ENCODE measurements at regions not wholly inside any gene's neighbourhood (a gene's known extent, or its start where the extent isn't known, plus 50 kb on each side); places are given as distances from the start of the nearest gene placed in this dataset.

DNA sequence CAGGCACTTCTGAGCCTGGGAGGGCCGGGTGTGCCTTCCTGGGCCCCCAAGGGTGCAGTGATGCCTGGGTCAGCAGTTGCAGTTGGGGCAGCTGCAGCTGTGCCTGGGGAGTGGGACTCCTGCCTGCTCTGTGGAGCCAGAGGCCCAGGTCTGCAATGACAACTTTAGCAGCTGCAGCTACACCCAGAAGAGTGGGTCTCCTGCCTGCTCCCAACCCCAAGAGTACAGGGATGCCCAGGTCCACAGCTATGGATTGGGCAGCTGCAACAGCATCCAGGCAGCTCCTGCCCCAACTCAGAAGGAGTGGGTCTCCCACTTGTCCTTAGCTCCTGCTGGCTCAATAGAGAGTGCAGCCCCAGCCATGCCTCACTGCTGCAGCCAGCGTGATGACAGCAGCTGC is 73.0 kb upstream of the ST3GAL5 start (continued):
- TF ChIP-seq, protein P1, sequence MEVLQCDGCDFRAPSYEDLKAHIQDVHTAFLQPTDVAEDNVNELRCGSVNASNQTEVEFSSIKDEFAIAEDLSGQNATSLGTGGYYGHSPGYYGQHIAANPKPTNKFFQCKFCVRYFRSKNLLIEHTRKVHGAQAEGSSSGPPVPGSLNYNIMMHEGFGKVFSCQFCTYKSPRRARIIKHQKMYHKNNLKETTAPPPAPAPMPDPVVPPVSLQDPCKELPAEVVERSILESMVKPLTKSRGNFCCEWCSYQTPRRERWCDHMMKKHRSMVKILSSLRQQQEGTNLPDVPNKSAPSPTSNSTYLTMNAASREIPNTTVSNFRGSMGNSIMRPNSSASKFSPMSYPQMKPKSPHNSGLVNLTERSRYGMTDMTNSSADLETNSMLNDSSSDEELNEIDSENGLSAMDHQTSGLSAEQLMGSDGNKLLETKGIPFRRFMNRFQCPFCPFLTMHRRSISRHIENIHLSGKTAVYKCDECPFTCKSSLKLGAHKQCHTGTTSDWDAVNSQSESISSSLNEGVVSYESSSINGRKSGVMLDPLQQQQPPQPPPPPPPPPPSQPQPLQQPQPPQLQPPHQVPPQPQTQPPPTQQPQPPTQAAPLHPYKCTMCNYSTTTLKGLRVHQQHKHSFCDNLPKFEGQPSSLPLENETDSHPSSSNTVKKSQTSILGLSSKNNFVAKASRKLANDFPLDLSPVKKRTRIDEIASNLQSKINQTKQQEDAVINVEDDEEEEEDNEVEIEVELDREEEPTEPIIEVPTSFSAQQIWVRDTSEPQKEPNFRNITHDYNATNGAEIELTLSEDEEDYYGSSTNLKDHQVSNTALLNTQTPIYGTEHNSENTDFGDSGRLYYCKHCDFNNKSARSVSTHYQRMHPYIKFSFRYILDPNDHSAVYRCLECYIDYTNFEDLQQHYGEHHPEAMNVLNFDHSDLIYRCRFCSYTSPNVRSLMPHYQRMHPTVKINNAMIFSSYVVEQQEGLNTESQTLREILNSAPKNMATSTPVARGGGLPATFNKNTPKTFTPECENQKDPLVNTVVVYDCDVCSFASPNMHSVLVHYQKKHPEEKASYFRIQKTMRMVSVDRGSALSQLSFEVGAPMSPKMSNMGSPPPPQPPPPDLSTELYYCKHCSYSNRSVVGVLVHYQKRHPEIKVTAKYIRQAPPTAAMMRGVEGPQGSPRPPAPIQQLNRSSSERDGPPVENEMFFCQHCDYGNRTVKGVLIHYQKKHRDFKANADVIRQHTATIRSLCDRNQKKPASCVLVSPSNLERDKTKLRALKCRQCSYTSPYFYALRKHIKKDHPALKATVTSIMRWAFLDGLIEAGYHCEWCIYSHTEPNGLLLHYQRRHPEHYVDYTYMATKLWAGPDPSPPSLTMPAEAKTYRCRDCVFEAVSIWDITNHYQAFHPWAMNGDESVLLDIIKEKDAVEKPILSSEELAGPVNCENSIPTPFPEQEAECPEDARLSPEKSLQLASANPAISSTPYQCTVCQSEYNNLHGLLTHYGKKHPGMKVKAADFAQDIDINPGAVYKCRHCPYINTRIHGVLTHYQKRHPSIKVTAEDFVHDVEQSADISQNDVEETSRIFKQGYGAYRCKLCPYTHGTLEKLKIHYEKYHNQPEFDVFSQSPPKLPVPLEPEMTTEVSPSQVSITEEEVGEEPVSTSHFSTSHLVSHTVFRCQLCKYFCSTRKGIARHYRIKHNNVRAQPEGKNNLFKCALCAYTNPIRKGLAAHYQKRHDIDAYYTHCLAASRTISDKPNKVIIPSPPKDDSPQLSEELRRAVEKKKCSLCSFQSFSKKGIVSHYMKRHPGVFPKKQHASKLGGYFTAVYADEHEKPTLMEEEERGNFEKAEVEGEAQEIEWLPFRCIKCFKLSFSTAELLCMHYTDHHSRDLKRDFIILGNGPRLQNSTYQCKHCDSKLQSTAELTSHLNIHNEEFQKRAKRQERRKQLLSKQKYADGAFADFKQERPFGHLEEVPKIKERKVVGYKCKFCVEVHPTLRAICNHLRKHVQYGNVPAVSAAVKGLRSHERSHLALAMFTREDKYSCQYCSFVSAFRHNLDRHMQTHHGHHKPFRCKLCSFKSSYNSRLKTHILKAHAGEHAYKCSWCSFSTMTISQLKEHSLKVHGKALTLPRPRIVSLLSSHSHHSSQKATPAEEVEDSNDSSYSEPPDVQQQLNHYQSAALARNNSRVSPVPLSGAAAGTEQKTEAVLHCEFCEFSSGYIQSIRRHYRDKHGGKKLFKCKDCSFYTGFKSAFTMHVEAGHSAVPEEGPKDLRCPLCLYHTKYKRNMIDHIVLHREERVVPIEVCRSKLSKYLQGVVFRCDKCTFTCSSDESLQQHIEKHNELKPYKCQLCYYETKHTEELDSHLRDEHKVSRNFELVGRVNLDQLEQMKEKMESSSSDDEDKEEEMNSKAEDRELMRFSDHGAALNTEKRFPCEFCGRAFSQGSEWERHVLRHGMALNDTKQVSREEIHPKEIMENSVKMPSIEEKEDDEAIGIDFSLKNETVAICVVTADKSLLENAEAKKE (CRISPR knock-in tag; IDR thresholded peaks at IDR 0.05) = no peak
- TF ChIP-seq EZH2phosphoT487 (IDR thresholded peaks at IDR 0.05; ENCODE audit: unreplicated experiment) = no peak
- TF ChIP-seq STAT1 (IDR thresholded peaks at IDR 0.05; ENCODE audit: unreplicated experiment) = no peak
- TF ChIP-seq POLR2AphosphoS5 (IDR thresholded peaks at IDR 0.05; ENCODE audit: low read depth) = no peak
- TF ChIP-seq CREB1 (CRISPR knock-in tag; IDR thresholded peaks at IDR 0.05; ENCODE audit: low read depth) = no peak
- TF ChIP-seq, protein P2, sequence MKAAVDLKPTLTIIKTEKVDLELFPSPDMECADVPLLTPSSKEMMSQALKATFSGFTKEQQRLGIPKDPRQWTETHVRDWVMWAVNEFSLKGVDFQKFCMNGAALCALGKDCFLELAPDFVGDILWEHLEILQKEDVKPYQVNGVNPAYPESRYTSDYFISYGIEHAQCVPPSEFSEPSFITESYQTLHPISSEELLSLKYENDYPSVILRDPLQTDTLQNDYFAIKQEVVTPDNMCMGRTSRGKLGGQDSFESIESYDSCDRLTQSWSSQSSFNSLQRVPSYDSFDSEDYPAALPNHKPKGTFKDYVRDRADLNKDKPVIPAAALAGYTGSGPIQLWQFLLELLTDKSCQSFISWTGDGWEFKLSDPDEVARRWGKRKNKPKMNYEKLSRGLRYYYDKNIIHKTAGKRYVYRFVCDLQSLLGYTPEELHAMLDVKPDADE (IDR thresholded peaks at IDR 0.05) = no peak
- TF ChIP-seq, protein P3, sequence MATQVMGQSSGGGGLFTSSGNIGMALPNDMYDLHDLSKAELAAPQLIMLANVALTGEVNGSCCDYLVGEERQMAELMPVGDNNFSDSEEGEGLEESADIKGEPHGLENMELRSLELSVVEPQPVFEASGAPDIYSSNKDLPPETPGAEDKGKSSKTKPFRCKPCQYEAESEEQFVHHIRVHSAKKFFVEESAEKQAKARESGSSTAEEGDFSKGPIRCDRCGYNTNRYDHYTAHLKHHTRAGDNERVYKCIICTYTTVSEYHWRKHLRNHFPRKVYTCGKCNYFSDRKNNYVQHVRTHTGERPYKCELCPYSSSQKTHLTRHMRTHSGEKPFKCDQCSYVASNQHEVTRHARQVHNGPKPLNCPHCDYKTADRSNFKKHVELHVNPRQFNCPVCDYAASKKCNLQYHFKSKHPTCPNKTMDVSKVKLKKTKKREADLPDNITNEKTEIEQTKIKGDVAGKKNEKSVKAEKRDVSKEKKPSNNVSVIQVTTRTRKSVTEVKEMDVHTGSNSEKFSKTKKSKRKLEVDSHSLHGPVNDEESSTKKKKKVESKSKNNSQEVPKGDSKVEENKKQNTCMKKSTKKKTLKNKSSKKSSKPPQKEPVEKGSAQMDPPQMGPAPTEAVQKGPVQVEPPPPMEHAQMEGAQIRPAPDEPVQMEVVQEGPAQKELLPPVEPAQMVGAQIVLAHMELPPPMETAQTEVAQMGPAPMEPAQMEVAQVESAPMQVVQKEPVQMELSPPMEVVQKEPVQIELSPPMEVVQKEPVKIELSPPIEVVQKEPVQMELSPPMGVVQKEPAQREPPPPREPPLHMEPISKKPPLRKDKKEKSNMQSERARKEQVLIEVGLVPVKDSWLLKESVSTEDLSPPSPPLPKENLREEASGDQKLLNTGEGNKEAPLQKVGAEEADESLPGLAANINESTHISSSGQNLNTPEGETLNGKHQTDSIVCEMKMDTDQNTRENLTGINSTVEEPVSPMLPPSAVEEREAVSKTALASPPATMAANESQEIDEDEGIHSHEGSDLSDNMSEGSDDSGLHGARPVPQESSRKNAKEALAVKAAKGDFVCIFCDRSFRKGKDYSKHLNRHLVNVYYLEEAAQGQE (IDR thresholded peaks at IDR 0.05; ENCODE audit: unreplicated experiment) = no peak
